ENCODE measurements at regions not wholly inside any gene's neighbourhood (a gene's known extent, or its start where the extent isn't known, plus 50 kb on each side); places are given as distances from the start of the nearest gene placed in this dataset.

DNA sequence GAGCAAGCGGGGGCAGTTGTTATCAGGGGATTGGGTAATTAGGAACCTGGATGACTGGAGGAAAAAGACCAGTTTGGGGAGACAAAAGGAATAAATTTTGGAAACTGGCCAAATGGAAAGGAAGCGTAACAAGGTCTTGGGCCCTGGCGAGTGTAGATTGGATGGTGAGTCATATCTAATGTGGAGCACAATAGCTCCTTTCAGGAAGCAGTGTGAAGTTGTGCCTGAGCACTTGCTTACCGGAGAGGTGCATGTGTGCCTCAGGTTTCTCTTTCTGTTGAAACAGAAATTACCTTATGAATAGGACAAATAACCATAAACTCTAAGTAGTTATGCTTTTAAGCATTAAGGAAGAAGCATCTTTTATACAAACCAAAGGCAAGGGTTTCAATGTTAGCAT, 176.4 kb downstream of the KIF4B start:
- peaks cover 4% of the 10 kb centered on the region for H3K4me1 Mint-ChIP-seq (ENCODE audit: low read depth, unreplicated experiment)
- H3K4me3 ChIP-seq (ENCODE audit: insufficient read depth, low read depth, low read length) = no peak overlapping the region
- H3K27ac Mint-ChIP-seq (ENCODE audit: unreplicated experiment) = no peak overlapping the region
- peaks cover 7% of the 10 kb centered on the region for H3K9me3 ChIP-seq (ENCODE audit: insufficient read depth, low read depth, low read length)
- H3K36me3 Mint-ChIP-seq (ENCODE audit: low read depth, unreplicated experiment) = no peaks in the 10 kb centered on the region
- DNase-seq (ENCODE audit: low read depth) (no peak), FAIRE-seq (no peak)
- H3K4me2 ChIP-seq (ENCODE audit: low read length) = no peak overlapping the region
- no peaks in the 10 kb centered on the region for H3K27me3 ChIP-seq (ENCODE audit: insufficient read depth, low read length)
- H3K9ac ChIP-seq (ENCODE audit: low read length) = no peak overlapping the region
- TF ChIP-seq, protein P1, sequence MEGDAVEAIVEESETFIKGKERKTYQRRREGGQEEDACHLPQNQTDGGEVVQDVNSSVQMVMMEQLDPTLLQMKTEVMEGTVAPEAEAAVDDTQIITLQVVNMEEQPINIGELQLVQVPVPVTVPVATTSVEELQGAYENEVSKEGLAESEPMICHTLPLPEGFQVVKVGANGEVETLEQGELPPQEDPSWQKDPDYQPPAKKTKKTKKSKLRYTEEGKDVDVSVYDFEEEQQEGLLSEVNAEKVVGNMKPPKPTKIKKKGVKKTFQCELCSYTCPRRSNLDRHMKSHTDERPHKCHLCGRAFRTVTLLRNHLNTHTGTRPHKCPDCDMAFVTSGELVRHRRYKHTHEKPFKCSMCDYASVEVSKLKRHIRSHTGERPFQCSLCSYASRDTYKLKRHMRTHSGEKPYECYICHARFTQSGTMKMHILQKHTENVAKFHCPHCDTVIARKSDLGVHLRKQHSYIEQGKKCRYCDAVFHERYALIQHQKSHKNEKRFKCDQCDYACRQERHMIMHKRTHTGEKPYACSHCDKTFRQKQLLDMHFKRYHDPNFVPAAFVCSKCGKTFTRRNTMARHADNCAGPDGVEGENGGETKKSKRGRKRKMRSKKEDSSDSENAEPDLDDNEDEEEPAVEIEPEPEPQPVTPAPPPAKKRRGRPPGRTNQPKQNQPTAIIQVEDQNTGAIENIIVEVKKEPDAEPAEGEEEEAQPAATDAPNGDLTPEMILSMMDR (IDR thresholded peaks at IDR 0.05; ENCODE audit: insufficient read depth, low read depth, low read length) = no peak
- no peak for TF ChIP-seq EZH2 (IDR thresholded peaks at IDR 0.05; ENCODE audit: insufficient read depth, low read length)
- H3K79me2 ChIP-seq (ENCODE audit: insufficient read depth, low read length) = no peaks in the 10 kb centered on the region
- H2AFZ ChIP-seq (ENCODE audit: low read depth, low read length) = no peak overlapping the region
- no peak overlapping the region for H3K4me3 Mint-ChIP-seq (ENCODE audit: unreplicated experiment)
- H3K4me1 ChIP-seq (ENCODE audit: insufficient read depth, low read length) = no peaks in the 10 kb centered on the region
- H4K20me1 ChIP-seq (ENCODE audit: insufficient read depth, low read length) = no peaks in the 10 kb centered on the region
- peaks cover 3% of the 10 kb centered on the region for H3K9me3 Mint-ChIP-seq (ENCODE audit: unreplicated experiment)
- H3K27me3 Mint-ChIP-seq (ENCODE audit: low read depth, unreplicated experiment) = no peaks in the 10 kb centered on the region
- no peak overlapping the region for H3K27ac ChIP-seq (ENCODE audit: low read depth, low read length)
- no peaks in the 10 kb centered on the region for H3K36me3 ChIP-seq (ENCODE audit: insufficient read depth, low read length)

DNA sequence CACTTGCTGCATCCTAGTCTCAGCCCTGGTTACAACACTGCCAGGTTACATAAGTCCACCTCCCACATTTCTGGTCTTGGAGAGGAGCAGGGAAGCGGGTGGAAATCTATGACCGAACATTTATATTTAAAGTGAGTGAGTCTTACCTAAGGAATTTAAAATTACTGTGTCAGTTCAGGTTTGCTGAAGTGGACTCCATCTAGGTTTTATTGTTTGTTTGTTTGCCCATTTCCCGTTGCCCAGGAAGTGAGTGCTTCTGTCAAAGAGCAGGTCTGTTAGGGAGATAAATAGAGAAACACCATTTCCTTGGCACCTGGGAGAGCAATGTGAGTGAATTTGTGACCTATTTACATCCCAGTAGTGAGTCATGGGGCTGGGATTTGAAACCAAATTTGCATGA, 179.5 kb downstream of the KIF4B start:
- H3K36me3 Mint-ChIP-seq (ENCODE audit: low read depth, unreplicated experiment) = no peaks in the 10 kb centered on the region
- H3K9me3 Mint-ChIP-seq (ENCODE audit: unreplicated experiment) = no peaks in the 10 kb centered on the region
- Histone ChIP-seq H3K36me3 (ENCODE audit: insufficient read depth, low read length) (no peaks in the 10 kb centered on the region), H3K27me3 (ENCODE audit: insufficient read depth, low read length) (no peaks in the 10 kb centered on the region), H3K27ac (ENCODE audit: low read depth, low read length) (no peak overlapping the region), H3K4me1 (ENCODE audit: insufficient read depth, low read length) (no peaks in the 10 kb centered on the region), H3K9ac (ENCODE audit: low read length) (no peak overlapping the region), H3K4me3 (ENCODE audit: insufficient read depth, low read depth, low read length) (no peak overlapping the region), H4K20me1 (ENCODE audit: insufficient read depth, low read length) (no peaks in the 10 kb centered on the region), H2AFZ (ENCODE audit: low read depth, low read length) (no peak overlapping the region), H3K4me2 (ENCODE audit: low read length) (no peak overlapping the region), H3K9me3 (ENCODE audit: insufficient read depth, low read depth, low read length) (peaks cover 7% of the 10 kb centered on the region), H3K79me2 (ENCODE audit: insufficient read depth, low read length) (no peaks in the 10 kb centered on the region)
- H3K4me1 Mint-ChIP-seq (ENCODE audit: low read depth, unreplicated experiment) = peaks cover 4% of the 10 kb centered on the region
- no peaks in the 10 kb centered on the region for H3K27me3 Mint-ChIP-seq (ENCODE audit: low read depth, unreplicated experiment)
- no peak overlapping the region for H3K4me3 Mint-ChIP-seq (ENCODE audit: unreplicated experiment)
- no peak for DNase-seq (ENCODE audit: low read depth)
- TF ChIP-seq, protein P1 (IDR thresholded peaks at IDR 0.05; ENCODE audit: insufficient read depth, low read depth, low read length) = no peak
- TF ChIP-seq EZH2 (IDR thresholded peaks at IDR 0.05; ENCODE audit: insufficient read depth, low read length) = no peak
- no peak overlapping the region for H3K27ac Mint-ChIP-seq (ENCODE audit: unreplicated experiment)
- no peak for FAIRE-seq

DNA sequence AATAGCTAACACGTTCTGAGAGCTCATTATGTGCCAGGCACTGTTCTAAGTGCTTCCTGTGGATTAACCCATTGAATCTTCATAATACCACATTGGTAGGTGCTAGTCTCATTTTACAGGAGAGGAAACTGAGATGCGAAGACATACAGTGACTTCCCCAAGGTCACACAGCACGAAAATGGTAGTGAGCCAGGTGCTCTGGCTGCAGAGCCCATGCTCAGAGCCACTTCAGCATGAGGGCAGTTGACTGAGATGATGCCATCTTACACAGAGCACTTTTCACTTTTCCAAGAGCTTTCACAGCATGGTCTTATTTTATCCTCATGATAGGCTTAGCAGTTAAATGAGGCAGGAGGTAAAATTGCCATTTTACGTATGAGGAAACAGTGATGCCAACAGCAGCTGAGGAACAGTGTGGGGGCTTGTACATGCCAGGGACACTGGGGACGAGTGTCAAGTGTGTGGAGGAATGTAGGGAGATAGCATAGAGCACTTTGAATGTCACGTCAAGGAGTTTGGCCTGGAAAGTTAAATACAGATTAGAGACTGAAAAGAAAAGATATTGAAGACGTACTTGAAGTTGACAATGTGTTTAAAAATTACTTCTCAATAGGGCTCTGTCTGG, 180.0 kb downstream of the KIF4B start:
- peaks cover 4% of the 10 kb centered on the region for H3K4me1 Mint-ChIP-seq (ENCODE audit: low read depth, unreplicated experiment)
- Histone ChIP-seq H3K9ac (ENCODE audit: low read length) (no peak overlapping the region), H2AFZ (ENCODE audit: low read depth, low read length) (no peak overlapping the region), H3K4me2 (ENCODE audit: low read length) (no peak overlapping the region), H3K79me2 (ENCODE audit: insufficient read depth, low read length) (no peaks in the 10 kb centered on the region), H3K4me1 (ENCODE audit: insufficient read depth, low read length) (no peaks in the 10 kb centered on the region), H4K20me1 (ENCODE audit: insufficient read depth, low read length) (no peaks in the 10 kb centered on the region), H3K27ac (ENCODE audit: low read depth, low read length) (no peak overlapping the region), H3K4me3 (ENCODE audit: insufficient read depth, low read depth, low read length) (no peak overlapping the region), H3K9me3 (ENCODE audit: insufficient read depth, low read depth, low read length) (peaks cover 7% of the 10 kb centered on the region), H3K27me3 (ENCODE audit: insufficient read depth, low read length) (no peaks in the 10 kb centered on the region), H3K36me3 (ENCODE audit: insufficient read depth, low read length) (no peaks in the 10 kb centered on the region)
- TF ChIP-seq, protein P1 (IDR thresholded peaks at IDR 0.05; ENCODE audit: insufficient read depth, low read depth, low read length) = no peak
- TF ChIP-seq EZH2 (IDR thresholded peaks at IDR 0.05; ENCODE audit: insufficient read depth, low read length) = no peak
- DNase-seq (ENCODE audit: low read depth) (no peak), FAIRE-seq (no peak)
- H3K36me3 Mint-ChIP-seq (ENCODE audit: low read depth, unreplicated experiment) = no peaks in the 10 kb centered on the region
- no peaks in the 10 kb centered on the region for H3K27me3 Mint-ChIP-seq (ENCODE audit: low read depth, unreplicated experiment)
- no peak overlapping the region for H3K27ac Mint-ChIP-seq (ENCODE audit: unreplicated experiment)
- no peaks in the 10 kb centered on the region for H3K9me3 Mint-ChIP-seq (ENCODE audit: unreplicated experiment)
- H3K4me3 Mint-ChIP-seq (ENCODE audit: unreplicated experiment) = no peak overlapping the region

All from astrocyte (in vitro differentiated cells and primary cell).